ENCODE measurements at regions not wholly inside any gene's neighbourhood (a gene's known extent, or its start where the extent isn't known, plus 50 kb on each side); places are given as distances from the start of the nearest gene placed in this dataset.

DNA sequence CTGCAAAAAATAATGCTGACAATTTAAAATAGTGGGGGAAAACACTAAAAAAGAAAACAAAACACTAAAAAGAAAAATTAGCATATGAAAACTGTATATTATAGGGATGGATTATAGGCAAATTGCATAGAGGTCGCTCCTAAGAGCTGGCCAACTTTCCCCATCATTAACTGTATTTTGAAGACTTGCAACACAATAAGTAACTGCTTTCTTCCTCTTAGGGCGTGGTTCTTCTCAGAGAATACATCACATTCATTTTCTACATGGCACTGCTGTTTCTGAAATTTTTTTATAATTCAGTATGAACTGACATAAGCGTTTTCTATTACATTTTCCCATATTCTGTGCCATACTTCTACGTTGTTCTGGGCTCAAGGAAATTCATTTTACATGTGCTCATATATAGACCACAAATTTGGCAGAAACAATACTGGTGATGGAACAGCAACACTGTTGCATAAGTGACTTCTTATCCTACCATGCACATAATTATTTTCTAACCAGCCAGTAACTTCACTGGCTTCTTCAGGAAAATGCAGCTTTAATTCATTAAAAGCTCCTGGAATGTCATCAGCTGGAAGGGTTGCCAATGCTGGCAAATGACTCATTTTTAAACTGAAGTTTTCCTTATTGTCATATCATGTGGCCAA, 171.2 kb upstream of the DMAC1 start:
- no peak for DNase-seq (ENCODE audit: low read depth)

DNA sequence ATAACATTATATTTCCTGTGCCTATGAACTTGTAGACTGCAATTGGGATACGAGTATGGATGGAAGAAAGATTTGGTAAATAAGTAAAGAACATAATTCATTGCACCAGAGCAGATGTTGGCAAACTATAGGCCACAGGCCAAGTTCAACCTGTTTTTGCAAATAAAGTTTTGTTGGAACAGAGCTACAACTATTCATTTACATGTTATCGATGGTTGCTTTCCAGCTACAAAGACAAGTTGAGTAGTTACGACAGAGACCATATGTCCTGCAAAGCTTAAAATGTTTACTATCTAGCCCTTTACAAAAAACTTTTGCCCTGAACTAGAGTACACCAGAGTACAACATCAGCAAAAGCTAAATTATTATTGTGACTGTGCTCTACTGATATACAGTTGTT, 169.1 kb upstream of the DMAC1 start:
- no peak overlapping the region for H3K4me3 ChIP-seq (ENCODE audit: low read length)
- TF ChIP-seq, protein P1, sequence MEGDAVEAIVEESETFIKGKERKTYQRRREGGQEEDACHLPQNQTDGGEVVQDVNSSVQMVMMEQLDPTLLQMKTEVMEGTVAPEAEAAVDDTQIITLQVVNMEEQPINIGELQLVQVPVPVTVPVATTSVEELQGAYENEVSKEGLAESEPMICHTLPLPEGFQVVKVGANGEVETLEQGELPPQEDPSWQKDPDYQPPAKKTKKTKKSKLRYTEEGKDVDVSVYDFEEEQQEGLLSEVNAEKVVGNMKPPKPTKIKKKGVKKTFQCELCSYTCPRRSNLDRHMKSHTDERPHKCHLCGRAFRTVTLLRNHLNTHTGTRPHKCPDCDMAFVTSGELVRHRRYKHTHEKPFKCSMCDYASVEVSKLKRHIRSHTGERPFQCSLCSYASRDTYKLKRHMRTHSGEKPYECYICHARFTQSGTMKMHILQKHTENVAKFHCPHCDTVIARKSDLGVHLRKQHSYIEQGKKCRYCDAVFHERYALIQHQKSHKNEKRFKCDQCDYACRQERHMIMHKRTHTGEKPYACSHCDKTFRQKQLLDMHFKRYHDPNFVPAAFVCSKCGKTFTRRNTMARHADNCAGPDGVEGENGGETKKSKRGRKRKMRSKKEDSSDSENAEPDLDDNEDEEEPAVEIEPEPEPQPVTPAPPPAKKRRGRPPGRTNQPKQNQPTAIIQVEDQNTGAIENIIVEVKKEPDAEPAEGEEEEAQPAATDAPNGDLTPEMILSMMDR (IDR thresholded peaks at IDR 0.05; ENCODE audit: insufficient read depth, low read depth, low read length, missing control alignments), result no peak
- DNase-seq (ENCODE audit: low read depth), result no peak

More for the DNA sequence above, 171.2 kb upstream of the DMAC1 start:
- TF ChIP-seq, protein P1 (IDR thresholded peaks at IDR 0.05; ENCODE audit: insufficient read depth, low read depth, low read length, missing control alignments), result no peak
- no peak overlapping the region for H3K4me3 ChIP-seq (ENCODE audit: low read length)

DNA sequence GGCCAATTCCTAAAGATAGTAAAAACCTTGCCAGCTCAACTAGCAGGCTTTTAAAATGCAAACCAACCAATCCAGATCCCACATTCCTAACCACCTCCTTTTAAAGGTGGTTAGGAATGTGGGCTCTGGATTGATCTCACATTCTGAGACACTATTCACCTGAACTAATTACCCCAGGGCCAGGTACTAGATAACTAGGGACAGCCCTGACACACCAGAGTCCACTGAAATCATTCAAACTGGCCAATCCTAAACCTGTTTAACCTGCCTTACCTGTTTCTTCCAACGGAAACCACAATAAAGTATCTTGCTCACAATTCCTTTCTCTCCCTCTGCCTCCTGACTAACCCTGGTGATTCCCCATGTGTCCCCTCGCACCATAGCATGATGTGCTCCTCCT, 168.3 kb upstream of the DMAC1 start:
- peak; percentile 62 for DNase-seq (ENCODE audit: low read depth)
- TF ChIP-seq, protein P1 (IDR thresholded peaks at IDR 0.05; ENCODE audit: insufficient read depth, low read depth, low read length, missing control alignments), result no peak
- H3K4me3 ChIP-seq (ENCODE audit: low read length), result no peak overlapping the region

DNA sequence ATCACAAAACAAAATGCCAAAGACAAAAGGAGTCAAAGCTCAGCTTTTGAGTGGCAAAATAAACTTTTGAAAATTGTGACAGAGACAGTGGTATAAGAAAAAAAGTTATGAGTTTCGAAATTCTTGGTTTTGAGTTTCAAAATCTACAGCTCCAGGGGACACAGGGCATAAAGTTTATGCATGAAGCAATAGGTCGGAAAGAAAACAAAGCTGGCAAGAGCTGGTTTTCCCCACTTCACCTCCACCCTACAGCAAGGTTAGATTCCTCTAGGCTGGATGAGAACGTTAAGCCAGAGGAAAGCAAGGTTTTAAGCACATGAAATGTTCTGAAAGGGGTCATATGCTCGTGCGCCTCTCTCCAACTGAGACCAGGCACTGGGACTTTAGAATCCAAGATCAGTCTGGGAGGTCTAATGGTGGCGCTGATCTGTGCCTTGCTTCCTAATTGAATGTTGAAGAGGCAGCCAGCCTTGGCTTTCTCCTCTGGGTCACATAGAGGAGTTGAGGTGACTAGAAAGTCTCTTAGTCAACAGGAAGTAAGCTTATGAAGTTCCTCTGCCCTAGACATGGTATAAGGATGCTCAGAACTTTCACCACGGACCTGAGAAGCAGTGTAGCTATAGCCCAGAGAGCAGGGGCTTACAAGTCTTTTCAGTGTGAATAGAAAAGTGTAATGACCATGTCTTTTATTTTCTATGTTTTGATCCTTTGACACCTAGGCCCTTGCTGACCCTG, 167.7 kb upstream of the DMAC1 start:
- TF ChIP-seq, protein P1 (IDR thresholded peaks at IDR 0.05; ENCODE audit: insufficient read depth, low read depth, low read length, missing control alignments), result no peak
- H3K4me3 ChIP-seq (ENCODE audit: low read length), result no peak overlapping the region
- DNase-seq (ENCODE audit: low read depth), result no peak

DNA sequence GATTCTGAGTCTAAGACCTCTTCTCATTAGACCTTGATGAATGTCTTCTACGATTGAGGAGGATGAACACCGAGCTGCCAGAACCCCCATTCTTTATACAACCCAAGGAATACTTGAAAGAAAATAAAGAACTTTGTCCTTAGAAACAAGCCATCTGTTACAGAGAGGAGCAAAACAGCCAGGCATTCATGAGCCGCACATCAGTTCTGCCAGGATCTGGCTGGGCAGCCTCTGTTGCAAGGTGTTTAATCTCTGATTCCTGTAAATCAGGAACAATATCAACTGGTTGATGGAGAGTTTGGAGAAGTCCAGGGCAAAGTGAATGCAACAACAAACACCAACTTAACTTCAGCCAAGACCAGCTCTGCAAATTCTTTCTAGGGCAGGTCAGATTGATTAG, 165.5 kb upstream of the DMAC1 start:
- TF ChIP-seq, protein P1 (IDR thresholded peaks at IDR 0.05; ENCODE audit: insufficient read depth, low read depth, low read length, missing control alignments), result no peak
- no peak overlapping the region for H3K4me3 ChIP-seq (ENCODE audit: low read length)
- DNase-seq (ENCODE audit: low read depth), result no peak

DNA sequence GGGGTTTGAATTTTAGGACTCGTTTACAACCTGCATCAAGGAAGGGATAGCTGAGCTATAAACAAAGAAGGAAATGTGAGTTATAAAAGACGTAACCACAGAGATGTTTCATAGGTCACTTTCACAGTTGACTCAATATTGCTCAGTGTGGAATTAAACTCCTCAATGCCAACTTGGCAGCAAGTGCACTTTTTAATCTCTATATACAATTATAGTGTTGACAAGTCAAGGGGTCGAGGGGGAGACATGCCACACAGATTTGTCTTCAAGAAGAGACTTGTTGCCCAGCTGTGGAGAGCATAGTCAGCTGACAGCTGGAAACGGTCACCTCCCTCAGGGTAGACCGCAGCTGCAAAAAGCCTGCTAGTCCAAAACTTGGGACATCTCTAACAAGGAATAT, 163.4 kb upstream of the DMAC1 start:
- H3K4me3 ChIP-seq (ENCODE audit: low read length), result no peak overlapping the region
- no peak for DNase-seq (ENCODE audit: low read depth)
- TF ChIP-seq, protein P1 (IDR thresholded peaks at IDR 0.05; ENCODE audit: insufficient read depth, low read depth, low read length, missing control alignments), result no peak

Data from epithelial cell of esophagus (primary cell).